ENCODE measurements at regions not wholly inside any gene's neighbourhood (a gene's known extent, or its start where the extent isn't known, plus 50 kb on each side); places are given as distances from the start of the nearest gene placed in this dataset.

DNA sequence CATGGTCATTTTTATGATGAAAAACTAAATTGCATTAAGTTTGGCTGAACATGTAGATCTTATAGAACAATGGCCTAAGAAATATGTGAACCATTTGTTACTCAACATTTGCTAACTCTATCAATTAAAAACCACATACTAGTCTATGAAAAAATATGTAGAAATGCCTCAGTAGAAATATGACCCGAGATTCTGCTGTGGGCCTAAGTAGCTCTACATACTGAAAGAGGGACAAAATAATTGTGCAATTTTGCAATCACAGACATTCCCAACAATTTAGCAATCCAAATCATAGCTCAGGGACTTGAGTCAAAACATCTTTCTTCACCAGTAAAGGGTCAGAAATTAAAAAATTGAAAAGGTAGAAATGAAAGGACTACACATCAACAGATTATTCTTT, 619.0 kb downstream of the FRK start (continued):
- no peak for TF ChIP-seq SUZ12 (IDR thresholded peaks at IDR 0.05; ENCODE audit: low read length)
